Naive thymus-derived CD8-positive, alpha-beta T cell (primary cell): ENCODE measurements at regions not wholly inside any gene's neighbourhood (a gene's known extent, or its start where the extent isn't known, plus 50 kb on each side); places are given as distances from the start of the nearest gene placed in this dataset.

Source experiments
- ATAC-seq, 2 donors: fragments of 150-1000 bp; cut with Tn5 transposase in 1 of 2; sonication (Bioruptor Pico), chemical (Tn5 transposase) in 1 of 2; 1 replicate in 1 of 2; 2 replicates in 1 of 2; pipeline ENCODE4 v1.10.0; 2021; ENCODE audit warnings: mild to moderate bottlenecking in 2 of 2, moderate library complexity in 2 of 2
- POLR2A ChIA-PET: fragments of 350-600 bp; sonication (Branson Sonifier 250); formaldehyde crosslinking; loops from one replicate; lab custom pipeline; 2021; ENCODE audit warnings: antibody characterized with exemption; lab: Charles Lee
- DNase-seq, 10 donors: peaks; one replicate each; pipeline versions ENCODE4 v3.0.0 to v3.0.0-alpha.2; 2020 to 2022
- H3K27ac Mint-ChIP-seq, 10 donors: one replicate each; pipeline ENCODE4 v1.8.0; 2020 to 2022; ENCODE audit warnings: mild to moderate bottlenecking in 10 of 10, mixed read lengths in 10 of 10, moderate library complexity in 4 of 10, inconsistent platforms in 1 of 10
- H3K27me3 Mint-ChIP-seq, 5 donors: one replicate each; pipeline ENCODE4 v1.8.0; 2021 to 2022; ENCODE audit warnings: mixed read lengths in 5 of 5
- H3K36me3 Mint-ChIP-seq, 3 donors: one replicate each; pipeline ENCODE4 v1.8.0; 2020 to 2022; ENCODE audit warnings: mixed read lengths in 3 of 3, mild to moderate bottlenecking in 2 of 3, inconsistent platforms in 1 of 3
- H3K4me1 Mint-ChIP-seq, 4 donors: one replicate each; pipeline ENCODE4 v1.8.0; 2021 to 2022; ENCODE audit warnings: mixed read lengths in 4 of 4
- H3K4me3 Mint-ChIP-seq, 10 donors: one replicate each; pipeline ENCODE4 v1.8.0; 2020 to 2022; ENCODE audit warnings: mild to moderate bottlenecking in 10 of 10, mixed read lengths in 10 of 10, moderate library complexity in 6 of 10, inconsistent platforms in 1 of 10
- H3K9me3 Mint-ChIP-seq, 9 donors: one replicate each; pipeline ENCODE4 v1.8.0; 2020 to 2022; ENCODE audit warnings: mixed read lengths in 9 of 9, mild to moderate bottlenecking in 3 of 9, inconsistent platforms in 1 of 9, moderate library complexity in 1 of 9

GRCh38 chr7:25879799-25880198 is 272.2 kb upstream of the NFE2L3 start:
- peaks cover 23 to 84% (median 47%) of the 10 kb centered on the region in 5 donors for H3K27me3 Mint-ChIP-seq
- POLR2A ChIA-PET: no interaction called here
- ATAC-seq (no peak), DNase-seq (no peak)
- no peak overlapping the region for H3K27ac Mint-ChIP-seq
- no peaks in the 10 kb centered on the region for H3K36me3 Mint-ChIP-seq
- H3K9me3 Mint-ChIP-seq: no peaks in the 10 kb centered on the region
- no peaks in the 10 kb centered on the region for H3K4me1 Mint-ChIP-seq
- no peak overlapping the region for H3K4me3 Mint-ChIP-seq

- Mint-ChIP-seq H3K4me3 (no peak overlapping the region), H3K27me3 (peaks cover 20 to 67% (median 40%) of the 10 kb centered on the region in 5 donors), H3K9me3 (no peaks in the 10 kb centered on the region), H3K4me1 (no peaks in the 10 kb centered on the region), H3K27ac (no peak overlapping the region), H3K36me3 (no peaks in the 10 kb centered on the region)
- no peak for DNase-seq
- POLR2A ChIA-PET: no interaction called here
- no peak for ATAC-seq
Measured at GRCh38 chr7:25881317-25882037, 270.5 kb upstream of the NFE2L3 start.

GRCh38 chr7:25882151-25882773 is 269.7 kb upstream of the NFE2L3 start:
- peaks cover 15 to 59% (median 41%) of the 10 kb centered on the region in 5 donors for H3K27me3 Mint-ChIP-seq
- H3K9me3 Mint-ChIP-seq: no peaks in the 10 kb centered on the region
- POLR2A ChIA-PET: no interaction called here
- no peak for DNase-seq
- no peak overlapping the region for H3K27ac Mint-ChIP-seq
- no peaks in the 10 kb centered on the region for H3K36me3 Mint-ChIP-seq
- no peaks in the 10 kb centered on the region for H3K4me1 Mint-ChIP-seq
- no peak for ATAC-seq
- no peak overlapping the region for H3K4me3 Mint-ChIP-seq

GRCh38 chr7:25884265-25884828 is 267.7 kb upstream of the NFE2L3 start:
- H3K4me1 Mint-ChIP-seq: no peaks in the 10 kb centered on the region
- H3K36me3 Mint-ChIP-seq: no peaks in the 10 kb centered on the region
- DNase-seq (no peak), ATAC-seq (no peak)
- POLR2A ChIA-PET: no interaction called here
- no peaks in the 10 kb centered on the region for H3K9me3 Mint-ChIP-seq
- no peak overlapping the region for H3K4me3 Mint-ChIP-seq
- peaks cover 11 to 47% (median 29%) of the 10 kb centered on the region in 5 donors for H3K27me3 Mint-ChIP-seq
- H3K27ac Mint-ChIP-seq: peak overlapping the region in 1 of 10 donors; percentile 16

- no peak overlapping the region for H3K4me3 Mint-ChIP-seq
- no peaks in the 10 kb centered on the region for H3K36me3 Mint-ChIP-seq
- no peaks in the 10 kb centered on the region for H3K9me3 Mint-ChIP-seq
- no peak overlapping the region for H3K27ac Mint-ChIP-seq
- DNase-seq: no peak
- no peak for ATAC-seq
- H3K4me1 Mint-ChIP-seq: no peaks in the 10 kb centered on the region
- POLR2A ChIA-PET: no interaction called here
- H3K27me3 Mint-ChIP-seq: peaks cover 11 to 50% (median 33%) of the 10 kb centered on the region in 5 donors
Measured at GRCh38 chr7:25885057-25885576, 266.9 kb upstream of the NFE2L3 start.

GRCh38 chr7:25886387-25887240 is 265.4 kb upstream of the NFE2L3 start:
- H3K36me3 Mint-ChIP-seq: no peaks in the 10 kb centered on the region
- no peaks in the 10 kb centered on the region for H3K4me1 Mint-ChIP-seq
- peaks cover 11 to 41% (median 27%) of the 10 kb centered on the region in 5 donors for H3K27me3 Mint-ChIP-seq
- H3K27ac Mint-ChIP-seq: no peak overlapping the region
- DNase-seq (no peak), ATAC-seq (no peak)
- no peak overlapping the region for H3K4me3 Mint-ChIP-seq
- no peaks in the 10 kb centered on the region for H3K9me3 Mint-ChIP-seq
- POLR2A ChIA-PET: no interaction called here

- no peak for DNase-seq
- no peaks in the 10 kb centered on the region for H3K36me3 Mint-ChIP-seq
- POLR2A ChIA-PET: no interaction called here
Measured at GRCh38 chr7:25887266-25887665, 264.7 kb upstream of the NFE2L3 start.

GRCh38 chr7:25887795-25888559 is 264.0 kb upstream of the NFE2L3 start:
- Mint-ChIP-seq H3K4me3 (no peak overlapping the region), H3K4me1 (peaks cover 2 to 3% (median 3%) of the 10 kb centered on the region in 4 donors), H3K27ac (peak overlapping the region in 1 of 10 donors; percentile 16), H3K36me3 (no peaks in the 10 kb centered on the region), H3K27me3 (peaks cover 6 to 35% (median 29%) of the 10 kb centered on the region in 5 donors), H3K9me3 (no peaks in the 10 kb centered on the region)
- no peak for ATAC-seq
- no peak for DNase-seq
- POLR2A ChIA-PET: interaction anchor here (0.6 kb wide), 1 partner anchor 287 kb away, joined by 3 read pairs; no protein-coding TSS in a partner anchor

More at GRCh38 chr7:25887266-25887665, 264.7 kb upstream of the NFE2L3 start:
- H3K4me1 Mint-ChIP-seq: no peaks in the 10 kb centered on the region
- H3K4me3 Mint-ChIP-seq: no peak overlapping the region
- peak overlapping the region in 3 of 10 donors; percentile 3 to 77 (median 16) for H3K27ac Mint-ChIP-seq
- ATAC-seq: no peak
- H3K27me3 Mint-ChIP-seq: peaks cover 10 to 37% (median 32%) of the 10 kb centered on the region in 5 donors
- H3K9me3 Mint-ChIP-seq: no peaks in the 10 kb centered on the region

GRCh38 chr7:25889765-25890164 is 262.2 kb upstream of the NFE2L3 start:
- DNase-seq: no peak
- Mint-ChIP-seq H3K9me3 (no peaks in the 10 kb centered on the region), H3K27ac (no peak overlapping the region), H3K4me3 (no peak overlapping the region), H3K27me3 (peaks cover 4 to 29% (median 17%) of the 10 kb centered on the region in 5 donors), H3K36me3 (no peaks in the 10 kb centered on the region), H3K4me1 (peaks cover 8 to 19% (median 17%) of the 10 kb centered on the region in 4 donors)
- POLR2A ChIA-PET: no interaction called here
- no peak for ATAC-seq

- no peaks in the 10 kb centered on the region for H3K36me3 Mint-ChIP-seq
- no peak for ATAC-seq
- H3K27me3 Mint-ChIP-seq: peaks cover 2 to 26% (median 12%) of the 10 kb centered on the region in 5 donors
- no peak overlapping the region for H3K4me3 Mint-ChIP-seq
- no peaks in the 10 kb centered on the region for H3K9me3 Mint-ChIP-seq
- H3K27ac Mint-ChIP-seq: no peak overlapping the region
- POLR2A ChIA-PET: no interaction called here
- DNase-seq: no peak
- H3K4me1 Mint-ChIP-seq: peaks cover 11 to 32% (median 26%) of the 10 kb centered on the region in 4 donors
Measured at GRCh38 chr7:25891591-25891990, 260.4 kb upstream of the NFE2L3 start.

GRCh38 chr7:25893436-25893835 is 258.6 kb upstream of the NFE2L3 start:
- POLR2A ChIA-PET: interaction anchor here (0.7 to 3.1 kb wide), 8 partner anchors 167 to 970 kb away, joined by 3 to 11 read pairs (median 4); partner anchors contain the start of gene HNRNPA2B1
- DNase-seq: peak in 2 of 10 donors; percentile 11 to 12
- no peak for ATAC-seq
- H3K27ac Mint-ChIP-seq: peak overlapping the region in 9 of 10 donors; percentile 19 to 94 (median 87)
- H3K4me3 Mint-ChIP-seq: peak overlapping the region; percentile 82 to 98 (median 93)
- H3K27me3 Mint-ChIP-seq: peaks cover 2 to 28% (median 9%) of the 10 kb centered on the region in 5 donors
- no peaks in the 10 kb centered on the region for H3K9me3 Mint-ChIP-seq
- H3K36me3 Mint-ChIP-seq: no peaks in the 10 kb centered on the region
- peaks cover 11 to 32% (median 26%) of the 10 kb centered on the region in 4 donors for H3K4me1 Mint-ChIP-seq
